HG03103 (cell line): ENCODE measurements at regions not wholly inside any gene's neighbourhood (a gene's known extent, or its start where the extent isn't known, plus 50 kb on each side); places are given as distances from the start of the nearest gene placed in this dataset.

Source experiments
- ATAC-seq: cut with Tn5 transposase; IDR thresholded peaks from one replicate; pipeline ENCODE4 v1.9.1; 2021; ENCODE audit warnings: low read depth; ENCODE audit not compliant: unreplicated experiment

GRCh38 chr12:34289431-34290380 is 267.4 kb downstream of the ALG10 start:
- ATAC-seq, result no peak

GRCh38 chr12:34290381-34290995 is 268.2 kb downstream of the ALG10 start:
- ATAC-seq, result no peak

- ATAC-seq, result no peak
These were observed 268.7 kb downstream of the ALG10 start for GRCh38 chr12:34291001-34291400.

- ATAC-seq, result no peak
These were observed 269.2 kb downstream of the ALG10 start for GRCh38 chr12:34291426-34291901.

DNA sequence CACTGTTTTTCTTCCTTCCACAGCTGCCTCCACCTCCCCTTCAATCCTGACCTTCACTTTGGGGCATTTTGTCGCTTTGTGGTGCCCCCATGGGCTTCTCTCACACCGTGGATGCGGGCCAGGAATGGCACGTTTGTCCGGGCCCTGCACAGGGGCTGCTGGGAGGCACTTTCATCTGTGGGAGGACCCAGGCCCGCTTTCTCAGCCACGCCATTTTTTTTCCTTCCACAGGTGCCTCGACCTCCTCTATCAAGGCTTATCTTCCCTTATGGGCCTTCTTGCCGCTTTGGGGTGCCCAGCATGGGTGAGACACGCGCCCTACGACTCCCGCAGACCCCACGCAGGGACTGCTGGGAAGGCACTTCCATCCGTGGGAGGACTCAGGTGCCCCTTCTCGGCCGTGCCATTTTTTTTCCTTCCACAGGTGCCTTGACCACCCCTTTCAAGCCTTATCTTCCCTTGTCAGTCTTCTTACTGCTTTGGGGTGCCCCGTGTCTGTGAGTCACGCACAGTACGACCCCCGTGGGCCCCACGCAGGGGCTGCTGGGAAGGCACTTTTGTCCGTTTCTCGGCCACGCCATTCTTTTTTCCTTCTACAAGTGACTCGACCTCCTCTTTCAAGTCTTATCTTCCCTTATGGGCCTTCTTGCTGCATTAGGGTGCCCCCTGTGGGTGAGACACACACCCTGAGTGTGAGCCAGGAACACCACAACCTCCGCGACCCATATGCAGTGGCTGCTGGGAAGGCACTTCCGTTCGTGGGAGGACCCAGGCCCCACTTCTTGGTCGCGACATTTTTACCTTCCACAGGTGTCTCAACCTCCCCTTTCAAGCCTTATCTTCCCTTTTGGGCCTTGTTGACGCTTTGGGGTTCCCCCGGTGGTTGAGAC is 270.7 kb downstream of the ALG10 start:
- no peak for ATAC-seq

DNA sequence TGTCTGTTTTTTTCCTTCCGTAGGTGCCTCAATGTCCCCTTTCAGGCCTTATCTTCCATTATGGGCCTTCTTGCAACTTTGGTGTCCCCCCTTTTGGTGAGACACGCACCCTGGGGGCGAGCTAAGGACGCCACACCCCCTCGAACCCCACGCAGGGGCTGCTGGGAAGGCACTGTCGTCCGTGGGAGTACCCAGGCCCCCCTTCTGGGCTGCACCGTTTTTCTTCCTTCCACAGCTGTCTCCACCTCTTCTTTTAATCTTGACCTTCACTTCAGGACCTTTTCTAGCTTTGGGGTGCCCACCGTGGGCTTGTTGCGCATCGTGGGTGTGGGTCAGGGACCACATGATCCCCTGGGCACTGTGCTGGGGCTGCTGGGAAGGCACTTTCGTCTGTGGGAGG is 271.8 kb downstream of the ALG10 start:
- no peak for ATAC-seq

DNA sequence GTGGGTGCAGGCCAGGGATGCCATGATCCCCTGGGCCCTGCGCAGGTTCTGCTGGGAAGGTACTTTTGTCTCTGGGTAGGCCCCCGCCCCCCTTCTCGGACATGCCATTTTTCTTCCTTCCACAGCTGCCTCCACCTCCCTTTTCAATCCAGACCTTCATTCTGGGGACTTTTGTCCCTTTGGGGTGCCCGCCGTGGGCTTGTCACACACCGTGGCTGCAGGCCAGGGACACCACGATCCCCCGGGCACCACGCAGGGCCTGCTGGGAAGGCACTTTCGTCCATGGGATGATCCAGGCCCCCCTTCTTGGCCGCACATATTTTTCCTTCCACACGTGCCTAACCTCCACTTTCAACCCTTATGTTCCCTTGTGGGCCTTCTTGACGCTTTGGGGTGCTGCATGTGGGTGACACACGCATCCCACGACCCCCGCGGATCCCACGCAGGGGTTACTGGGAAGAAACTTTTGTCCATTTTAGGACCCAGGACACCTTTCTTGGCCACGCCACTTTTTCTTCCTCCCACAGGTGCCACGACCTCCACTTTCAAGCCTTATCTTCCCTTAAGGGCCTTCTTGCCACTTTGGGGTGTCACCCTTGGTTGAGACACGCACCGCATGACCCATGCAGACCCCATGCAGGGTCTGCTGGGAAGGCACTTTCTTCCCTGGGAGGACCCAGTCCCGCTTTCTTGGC is 272.5 kb downstream of the ALG10 start:
- ATAC-seq, result no peak

- ATAC-seq, result no peak
These were observed 273.3 kb downstream of the ALG10 start for GRCh38 chr12:34295366-34296142.

DNA sequence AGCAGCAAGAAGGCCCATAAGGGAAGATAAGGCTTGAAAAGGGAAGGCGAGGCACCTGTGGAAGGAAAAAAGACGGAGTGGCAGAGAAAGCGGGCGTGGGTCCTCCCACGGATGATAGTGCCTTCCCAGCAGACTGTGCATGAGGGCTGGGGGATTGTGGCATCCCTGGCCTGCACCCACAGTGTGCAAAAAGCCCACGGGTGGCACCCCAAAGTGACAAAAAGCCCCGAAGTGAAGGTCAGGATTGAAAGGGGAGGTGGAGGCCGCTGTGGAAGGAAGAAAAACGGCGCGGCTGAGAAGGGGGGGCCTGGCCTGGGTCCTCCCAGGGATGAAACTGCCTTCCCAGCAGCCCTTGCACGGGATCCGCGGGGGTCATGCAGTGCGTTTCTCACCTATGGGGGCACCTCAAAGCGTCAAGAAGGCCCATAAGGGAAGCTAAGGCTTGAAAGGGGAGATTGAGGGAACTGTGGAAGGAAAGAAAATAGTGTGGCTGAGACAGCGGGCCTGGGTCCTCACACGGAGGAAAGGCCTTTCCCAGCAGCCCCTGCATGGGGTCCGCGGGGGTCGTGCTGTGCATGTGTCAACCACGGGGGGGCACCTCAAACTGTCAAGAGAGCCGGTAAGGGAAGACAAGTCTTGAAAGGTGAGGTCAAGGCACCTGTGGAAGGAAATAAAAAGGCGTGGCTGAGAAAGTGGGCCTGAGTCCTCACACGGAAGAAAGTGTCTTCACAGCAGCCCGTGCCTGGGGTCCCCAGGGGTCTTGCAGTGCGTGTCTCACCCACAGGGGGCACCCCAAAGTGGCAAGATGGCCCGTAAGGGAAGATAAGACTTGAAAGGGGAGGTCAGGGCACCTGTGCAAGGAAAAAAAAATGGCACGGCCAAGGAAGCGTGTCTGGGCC is 274.1 kb downstream of the ALG10 start:
- ATAC-seq, result no peak

DNA sequence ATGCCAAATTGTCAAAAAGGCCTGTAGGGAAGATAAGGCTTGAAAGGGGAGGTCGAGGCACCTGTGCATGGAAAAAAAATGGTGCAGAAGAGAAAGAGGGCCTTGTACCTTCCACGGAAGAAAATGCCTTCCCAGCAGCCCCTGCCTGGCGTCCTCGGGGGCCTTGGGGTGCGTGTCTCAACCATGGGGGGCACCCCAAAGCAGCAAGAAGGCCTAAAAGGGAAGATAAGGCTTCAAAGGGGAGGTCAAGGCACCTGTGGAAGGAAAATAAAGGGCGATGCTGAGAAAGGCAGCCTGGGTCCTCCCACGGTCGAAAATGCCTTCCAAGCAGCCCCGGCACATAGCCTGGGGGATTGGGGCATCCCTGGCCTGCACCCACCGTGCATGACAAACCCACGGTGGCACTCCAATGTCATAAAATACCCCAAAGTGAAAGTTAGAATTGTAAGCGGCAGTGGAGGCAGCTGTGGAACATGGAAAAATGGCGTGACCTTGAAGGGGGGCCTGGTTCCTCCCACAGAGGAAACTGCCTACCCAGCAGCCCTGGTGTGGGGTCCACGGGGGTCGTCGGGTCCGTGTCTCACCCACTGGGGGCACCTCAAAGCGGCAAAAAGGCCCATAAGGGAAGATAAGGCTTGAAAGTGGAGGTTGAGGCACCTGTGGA is 275.0 kb downstream of the ALG10 start:
- ATAC-seq, result no peak

DNA sequence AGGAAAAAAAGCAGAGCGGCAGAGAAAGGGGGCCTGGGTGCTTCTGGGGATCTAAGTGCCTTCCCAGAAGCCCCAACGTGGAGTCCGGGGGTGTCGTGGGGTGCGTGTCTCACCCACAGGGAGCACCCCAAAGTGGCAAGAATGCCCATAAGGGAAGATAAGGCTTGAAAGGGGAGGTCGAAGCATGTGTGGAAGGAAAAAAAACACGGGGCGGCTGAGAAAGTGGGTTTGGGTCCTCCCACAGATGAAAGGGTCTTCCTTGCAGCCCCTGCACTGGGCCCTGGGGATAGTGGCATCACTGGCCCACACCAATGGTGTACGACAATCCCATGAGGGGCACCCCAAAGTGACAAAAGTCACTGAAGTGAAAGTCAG is 275.5 kb downstream of the ALG10 start:
- no peak for ATAC-seq

- ATAC-seq, result no peak
These were observed 276.1 kb downstream of the ALG10 start for GRCh38 chr12:34298176-34298970.

DNA sequence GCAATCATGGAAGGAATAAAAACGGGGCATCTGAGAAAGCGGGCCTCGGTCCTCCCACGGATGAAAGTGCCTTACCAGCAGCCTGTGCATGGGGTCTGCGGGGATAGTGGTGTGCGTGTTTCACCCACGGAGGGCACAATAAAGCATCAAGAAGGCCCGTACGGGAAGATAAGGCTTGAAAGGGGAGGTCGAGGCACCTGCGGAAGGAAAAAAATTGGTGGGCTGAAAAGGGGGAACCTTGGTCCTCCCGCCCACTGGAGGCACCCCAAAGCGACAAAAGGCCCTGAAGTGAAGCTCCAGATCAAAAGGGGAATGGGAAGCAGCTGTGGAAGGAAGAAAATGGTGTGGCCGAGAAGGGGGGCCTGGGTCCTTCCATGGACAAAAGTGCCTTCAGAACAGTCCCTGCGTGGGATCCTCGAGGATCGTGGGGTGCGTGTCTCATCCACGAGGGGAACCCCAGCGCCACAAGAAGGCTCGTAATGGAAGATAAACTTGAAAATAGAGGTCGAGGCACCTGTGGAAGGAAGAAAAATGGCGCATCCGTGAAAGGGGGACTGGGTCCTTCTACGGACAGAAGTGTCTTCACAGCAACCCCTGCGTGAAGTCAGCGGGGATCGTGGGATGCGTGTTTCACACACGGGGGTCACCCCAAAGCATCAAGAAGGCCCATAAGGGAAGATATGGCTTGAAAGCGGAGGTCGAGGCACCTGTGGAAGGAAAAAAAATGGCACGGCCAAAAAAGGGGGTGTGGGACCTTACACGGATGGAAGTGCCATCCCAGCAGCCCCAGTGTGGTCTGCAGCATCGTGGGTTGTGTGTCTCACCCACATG is 276.9 kb downstream of the ALG10 start:
- no peak for ATAC-seq

DNA sequence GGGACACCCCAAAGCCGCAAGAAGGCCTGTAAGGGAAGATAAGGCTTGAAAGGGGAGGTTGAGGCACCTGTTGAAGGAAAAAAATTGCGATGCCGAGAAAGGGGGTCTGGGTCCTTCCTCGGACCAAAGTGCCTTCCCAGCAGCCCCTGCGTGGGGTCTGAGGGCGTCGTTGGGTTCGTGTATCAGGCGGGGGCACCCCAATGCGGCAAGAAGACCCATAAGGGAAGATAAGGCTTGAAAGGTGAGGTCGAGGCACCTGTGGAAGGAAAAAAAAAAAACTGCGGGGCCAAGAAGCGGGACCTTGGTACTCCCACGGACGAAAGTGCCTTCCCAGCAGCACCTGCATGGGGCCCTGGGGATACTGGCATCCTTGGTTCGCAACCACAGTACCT is 277.5 kb downstream of the ALG10 start:
- ATAC-seq, result no peak

- ATAC-seq, result no peak
These were observed 278.3 kb downstream of the ALG10 start for GRCh38 chr12:34300376-34301250.
